BLaER1 (cell line): ENCODE measurements at regions not wholly inside any gene's neighbourhood (a gene's known extent, or its start where the extent isn't known, plus 50 kb on each side); places are given as distances from the start of the nearest gene placed in this dataset.

ENCODE experiments used
- H3K27ac ChIP-seq: shearing (Covaris generic); formaldehyde crosslinking; 2 replicates; pipeline ENCODE4 v1.8.1; 2022
- H3K27me3 ChIP-seq: shearing (Covaris generic); formaldehyde crosslinking; 2 replicates; pipeline ENCODE4 v1.8.1; 2022
- H3K36me3 ChIP-seq: shearing (Covaris generic); formaldehyde crosslinking; 2 replicates; pipeline ENCODE4 v1.8.1; 2022
- H3K4me1 ChIP-seq: shearing (Covaris generic); formaldehyde crosslinking; 2 replicates; pipeline ENCODE4 v1.8.1; 2022
- H3K4me2 ChIP-seq: shearing (Covaris generic); formaldehyde crosslinking; 2 replicates; pipeline ENCODE4 v1.8.1; 2022
- H3K4me3 ChIP-seq: shearing (Covaris generic); formaldehyde crosslinking; 2 replicates; pipeline ENCODE4 v1.8.1; 2022
- H3K9ac ChIP-seq: shearing (Covaris generic); formaldehyde crosslinking; 2 replicates; pipeline ENCODE4 v1.8.1; 2022
- H3K9me3 ChIP-seq: shearing (Covaris generic); formaldehyde crosslinking; 2 replicates; pipeline ENCODE4 v1.8.1; 2022
- H4K20me1 ChIP-seq: shearing (Covaris generic); formaldehyde crosslinking; 2 replicates; pipeline ENCODE4 v1.8.1; 2022
- Cebpa-rat ChIP-seq: shearing (Covaris generic); IDR thresholded peaks from 2 replicates; pipeline ENCODE4 v1.8.1; 2022

- Histone ChIP-seq H3K27me3 (no peaks in the 10 kb centered on the region), H3K9me3 (no peaks in the 10 kb centered on the region), H3K4me3 (no peak overlapping the region), H3K4me1 (peaks cover 31% of the 10 kb centered on the region), H3K9ac (no peak overlapping the region), H3K27ac (no peak overlapping the region), H3K36me3 (no peaks in the 10 kb centered on the region), H4K20me1 (no peaks in the 10 kb centered on the region), H3K4me2 (peak overlapping the region; percentile 59)
- no peak for TF ChIP-seq Cebpa-rat
These were observed 234.0 kb upstream of the MAP2 start for GRCh38 chr2:209189893-209190292.

GRCh38 chr2:209191139-209191538 is 232.7 kb upstream of the MAP2 start:
- Histone ChIP-seq H3K4me3 (no peak overlapping the region), H3K27me3 (no peaks in the 10 kb centered on the region), H3K4me2 (peak overlapping the region; percentile 59), H3K9me3 (no peaks in the 10 kb centered on the region), H3K36me3 (no peaks in the 10 kb centered on the region), H3K27ac (no peak overlapping the region), H3K9ac (no peak overlapping the region), H4K20me1 (no peaks in the 10 kb centered on the region), H3K4me1 (peaks cover 31% of the 10 kb centered on the region)
- no peak for TF ChIP-seq Cebpa-rat

- Histone ChIP-seq H3K9me3 (0 out of 2 replicates have a peak, but pooled peaks cover 5% of the 10 kb centered on the region), H3K4me3 (no peak overlapping the region), H3K9ac (no peak overlapping the region), H3K36me3 (no peaks in the 10 kb centered on the region), H3K4me1 (peaks cover 29% of the 10 kb centered on the region), H3K4me2 (no peak overlapping the region), H3K27me3 (no peaks in the 10 kb centered on the region), H3K27ac (no peak overlapping the region), H4K20me1 (no peaks in the 10 kb centered on the region)
- TF ChIP-seq Cebpa-rat, result no peak
These were observed 229.1 kb upstream of the MAP2 start for GRCh38 chr2:209194717-209195116.

- no peak for TF ChIP-seq Cebpa-rat
- no peaks in the 10 kb centered on the region for H3K4me1 ChIP-seq
- no peak overlapping the region for H3K9ac ChIP-seq
- no peak overlapping the region for H3K4me3 ChIP-seq
- H3K4me2 ChIP-seq, result no peak overlapping the region
- no peaks in the 10 kb centered on the region for H3K36me3 ChIP-seq
- no peak overlapping the region for H3K27ac ChIP-seq
- no peaks in the 10 kb centered on the region for H3K27me3 ChIP-seq
- peaks cover 10% of the 10 kb centered on the region for H3K9me3 ChIP-seq
- H4K20me1 ChIP-seq, result no peaks in the 10 kb centered on the region
These were observed 215.6 kb upstream of the MAP2 start for GRCh38 chr2:209208211-209208610.

GRCh38 chr2:209209943-209210342 is 213.9 kb upstream of the MAP2 start:
- no peaks in the 10 kb centered on the region for H3K4me1 ChIP-seq
- no peak overlapping the region for H3K4me3 ChIP-seq
- peaks cover 10% of the 10 kb centered on the region for H3K9me3 ChIP-seq
- H3K27ac ChIP-seq, result no peak overlapping the region
- no peak for TF ChIP-seq Cebpa-rat
- no peak overlapping the region for H3K4me2 ChIP-seq
- no peaks in the 10 kb centered on the region for H3K27me3 ChIP-seq
- H3K36me3 ChIP-seq, result no peaks in the 10 kb centered on the region
- H4K20me1 ChIP-seq, result no peaks in the 10 kb centered on the region
- H3K9ac ChIP-seq, result no peak overlapping the region

- Histone ChIP-seq H3K4me1 (no peaks in the 10 kb centered on the region), H3K27me3 (no peaks in the 10 kb centered on the region), H3K27ac (no peak overlapping the region), H4K20me1 (no peaks in the 10 kb centered on the region), H3K4me3 (no peak overlapping the region), H3K9ac (no peak overlapping the region), H3K4me2 (no peak overlapping the region), H3K9me3 (no peaks in the 10 kb centered on the region), H3K36me3 (no peaks in the 10 kb centered on the region)
- TF ChIP-seq Cebpa-rat, result no peak
These were observed 193.3 kb upstream of the MAP2 start for GRCh38 chr2:209230560-209230959.

GRCh38 chr2:209236377-209236776 is 187.5 kb upstream of the MAP2 start:
- Histone ChIP-seq H3K27ac (no peak overlapping the region), H3K4me2 (no peak overlapping the region), H3K4me3 (no peak overlapping the region), H4K20me1 (no peaks in the 10 kb centered on the region), H3K9ac (no peak overlapping the region), H3K9me3 (peaks cover 9% of the 10 kb centered on the region; the same call in 1 of the 2 replicates), H3K36me3 (no peaks in the 10 kb centered on the region), H3K27me3 (no peaks in the 10 kb centered on the region), H3K4me1 (no peaks in the 10 kb centered on the region)
- no peak for TF ChIP-seq Cebpa-rat

GRCh38 chr2:209238765-209239584 is 184.9 kb upstream of the MAP2 start:
- no peaks in the 10 kb centered on the region for H4K20me1 ChIP-seq
- H3K27me3 ChIP-seq, result no peaks in the 10 kb centered on the region
- H3K9ac ChIP-seq, result no peak overlapping the region
- H3K4me2 ChIP-seq, result no peak overlapping the region
- no peak overlapping the region for H3K4me3 ChIP-seq
- H3K36me3 ChIP-seq, result no peaks in the 10 kb centered on the region
- no peaks in the 10 kb centered on the region for H3K4me1 ChIP-seq
- H3K27ac ChIP-seq, result no peak overlapping the region
- peaks cover 17% of the 10 kb centered on the region for H3K9me3 ChIP-seq
- no peak for TF ChIP-seq Cebpa-rat

- Histone ChIP-seq H4K20me1 (no peaks in the 10 kb centered on the region), H3K36me3 (no peaks in the 10 kb centered on the region), H3K4me2 (no peak overlapping the region), H3K27me3 (no peaks in the 10 kb centered on the region), H3K4me3 (no peak overlapping the region), H3K4me1 (no peaks in the 10 kb centered on the region), H3K9me3 (peaks cover 17% of the 10 kb centered on the region), H3K9ac (no peak overlapping the region), H3K27ac (no peak overlapping the region)
- no peak for TF ChIP-seq Cebpa-rat
These were observed 184.3 kb upstream of the MAP2 start for GRCh38 chr2:209239585-209239938.

- H3K27ac ChIP-seq, result no peak overlapping the region
- H3K4me3 ChIP-seq, result no peak overlapping the region
- H3K4me2 ChIP-seq, result no peak overlapping the region
- TF ChIP-seq Cebpa-rat, result no peak
- H3K9me3 ChIP-seq, result peaks cover 17% of the 10 kb centered on the region
- no peaks in the 10 kb centered on the region for H3K36me3 ChIP-seq
- no peaks in the 10 kb centered on the region for H3K4me1 ChIP-seq
- no peak overlapping the region for H3K9ac ChIP-seq
- H3K27me3 ChIP-seq, result no peaks in the 10 kb centered on the region
- H4K20me1 ChIP-seq, result no peaks in the 10 kb centered on the region
These were observed 183.6 kb upstream of the MAP2 start for GRCh38 chr2:209240204-209240603.
